ES-I3 (cell line): ENCODE measurements at regions not wholly inside any gene's neighbourhood (a gene's known extent, or its start where the extent isn't known, plus 50 kb on each side); places are given as distances from the start of the nearest gene placed in this dataset.
"Not testable (repeated sequence)": the region's sequence is repeated elsewhere in the genome, so short reads cannot be mapped to it uniquely, and the experiment has no call there.

Experiments
- H3K36me3 ChIP-seq: 2 replicates; pipeline ENCODE4 v1.6.1; 2013; ENCODE audit warnings: mild to moderate bottlenecking, low read length, control low read depth, moderate library complexity; ENCODE audit not compliant: insufficient read depth
- H3K4me1 ChIP-seq: 2 replicates; pipeline ENCODE4 v1.6.1; 2013; ENCODE audit warnings: mild to moderate bottlenecking, control low read depth, low read length; ENCODE audit not compliant: insufficient read depth
- H3K9ac ChIP-seq: 2 replicates; pipeline ENCODE4 v1.6.1; 2013; ENCODE audit warnings: low read depth, mild to moderate bottlenecking, low read length, moderate library complexity
- H3K9me3 ChIP-seq: 2 replicates; pipeline ENCODE4 v1.6.1; 2013; ENCODE audit warnings: mild to moderate bottlenecking, low read length, moderate library complexity; ENCODE audit not compliant: control insufficient read depth, insufficient read depth

GRCh38 chrX:4550018-4550417 is 836.6 kb upstream of the PRKX start:
- no peak overlapping the region for H3K9ac ChIP-seq
- no peaks in the 10 kb centered on the region for H3K36me3 ChIP-seq
- no peaks in the 10 kb centered on the region for H3K4me1 ChIP-seq
- no peaks in the 10 kb centered on the region for H3K9me3 ChIP-seq

GRCh38 chrX:4547213-4547836 is 833.9 kb upstream of the PRKX start:
- no peaks in the 10 kb centered on the region for H3K4me1 ChIP-seq
- no peaks in the 10 kb centered on the region for H3K9me3 ChIP-seq
- no peak overlapping the region for H3K9ac ChIP-seq
- H3K36me3 ChIP-seq, result no peaks in the 10 kb centered on the region

GRCh38 chrX:4546178-4546577 is 832.7 kb upstream of the PRKX start:
- H3K9me3 ChIP-seq, H3K36me3 ChIP-seq, H3K4me1 ChIP-seq, H3K9ac ChIP-seq: not testable (repeated sequence)

GRCh38 chrX:4528247-4528646 is 814.8 kb upstream of the PRKX start:
- Histone ChIP-seq H3K9ac (no peak overlapping the region), H3K36me3 (no peaks in the 10 kb centered on the region), H3K4me1 (no peaks in the 10 kb centered on the region), H3K9me3 (no peaks in the 10 kb centered on the region)

DNA sequence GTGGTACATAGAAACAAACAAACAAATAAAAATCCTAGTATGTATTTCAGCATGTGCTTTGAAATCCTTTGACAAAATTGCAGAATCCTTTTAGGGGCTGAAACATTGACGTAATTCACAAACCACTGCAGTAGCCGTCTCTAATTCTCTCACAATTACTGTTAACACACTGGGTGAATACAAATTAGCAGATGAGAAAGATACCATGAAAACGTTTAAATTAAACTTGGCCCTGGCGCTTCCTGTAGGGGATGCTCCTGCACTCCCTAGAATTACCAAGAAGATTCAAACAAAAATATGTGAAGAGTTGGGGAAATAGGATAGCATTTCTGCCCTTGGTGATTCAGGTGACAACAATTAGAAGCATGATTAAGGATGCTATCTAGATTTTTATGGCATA is 772.5 kb upstream of the PRKX start:
- Histone ChIP-seq H3K9ac (no peak overlapping the region), H3K4me1 (peaks cover 20% of the 10 kb centered on the region), H3K9me3 (peaks cover 13% of the 10 kb centered on the region), H3K36me3 (no peaks in the 10 kb centered on the region)

- Histone ChIP-seq H3K36me3 (no peaks in the 10 kb centered on the region), H3K9me3 (peaks cover 13% of the 10 kb centered on the region), H3K9ac (no peak overlapping the region), H3K4me1 (peaks cover 20% of the 10 kb centered on the region)
These were observed 770.8 kb upstream of the PRKX start for GRCh38 chrX:4484266-4484665.

GRCh38 chrX:4451591-4451990 is 738.1 kb upstream of the PRKX start:
- Histone ChIP-seq H3K4me1 (no peaks in the 10 kb centered on the region), H3K36me3 (no peaks in the 10 kb centered on the region), H3K9ac (no peak overlapping the region), H3K9me3 (peaks cover 6% of the 10 kb centered on the region; the same call in 1 of the 2 replicates)

DNA sequence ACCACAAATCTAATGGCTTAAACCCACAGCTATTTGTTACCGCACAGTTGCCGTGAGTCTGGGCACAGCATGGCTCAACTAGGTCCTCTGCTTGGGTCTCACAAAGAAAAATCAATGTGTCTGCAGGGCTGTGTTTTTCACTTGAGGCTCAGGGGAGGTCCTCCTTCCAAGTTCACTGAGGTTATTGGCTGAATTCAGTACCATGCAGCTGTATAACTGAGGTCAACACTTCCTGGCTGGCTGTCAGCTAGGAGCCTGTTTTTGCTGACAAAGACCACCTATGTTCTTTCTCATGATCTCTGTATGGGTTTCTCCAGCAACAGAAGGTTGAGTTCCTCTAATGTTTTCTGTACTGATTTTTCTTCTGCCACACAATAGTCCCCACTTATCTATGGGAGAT is 736.7 kb upstream of the PRKX start:
- Histone ChIP-seq H3K9ac (no peak overlapping the region), H3K9me3 (peaks cover 5% of the 10 kb centered on the region; the same call in 1 of the 2 replicates), H3K36me3 (no peaks in the 10 kb centered on the region), H3K4me1 (no peaks in the 10 kb centered on the region)

GRCh38 chrX:4435905-4436304 is 722.5 kb upstream of the PRKX start:
- H3K36me3 ChIP-seq, result no peaks in the 10 kb centered on the region
- no peaks in the 10 kb centered on the region; the same call in 1 of the 2 replicates for H3K9me3 ChIP-seq
- H3K4me1 ChIP-seq, result no peaks in the 10 kb centered on the region; the same call in 1 of the 2 replicates
- no peak overlapping the region for H3K9ac ChIP-seq

GRCh38 chrX:4397471-4397870 is 684.0 kb upstream of the PRKX start:
- H3K9me3 ChIP-seq, result no peaks in the 10 kb centered on the region; the same call in 1 of the 2 replicates

GRCh38 chrX:4382273-4382672 is 668.8 kb upstream of the PRKX start:
- Histone ChIP-seq H3K36me3 (peaks cover 4% of the 10 kb centered on the region; the same call in 1 of the 2 replicates), H3K9ac (peak overlapping the region; percentile 7; the same call in 1 of the 2 replicates), H3K9me3 (peaks cover 17% of the 10 kb centered on the region), H3K4me1 (peaks cover 17% of the 10 kb centered on the region)

More at GRCh38 chrX:4397471-4397870, 684.0 kb upstream of the PRKX start:
- H3K9ac ChIP-seq, result no peak overlapping the region
- no peaks in the 10 kb centered on the region for H3K4me1 ChIP-seq
- H3K36me3 ChIP-seq, result no peaks in the 10 kb centered on the region

- Histone ChIP-seq H3K9ac (no peak overlapping the region; the same call in 1 of the 2 replicates), H3K9me3 (peaks cover 15% of the 10 kb centered on the region), H3K4me1 (peaks cover 17% of the 10 kb centered on the region), H3K36me3 (peaks cover 4% of the 10 kb centered on the region; the same call in 1 of the 2 replicates)
These were observed 667.3 kb upstream of the PRKX start for GRCh38 chrX:4380710-4381109.

GRCh38 chrX:4379071-4379470 is 665.6 kb upstream of the PRKX start:
- Histone ChIP-seq H3K9me3 (peaks cover 15% of the 10 kb centered on the region), H3K9ac (no peak overlapping the region), H3K4me1 (peaks cover 17% of the 10 kb centered on the region), H3K36me3 (peaks cover 4% of the 10 kb centered on the region; the same call in 1 of the 2 replicates)

GRCh38 chrX:4373791-4374190 is 660.3 kb upstream of the PRKX start:
- no peak overlapping the region for H3K9ac ChIP-seq
- H3K36me3 ChIP-seq, result peaks cover 3% of the 10 kb centered on the region; the same call in 1 of the 2 replicates
- H3K4me1 ChIP-seq, result no peaks in the 10 kb centered on the region
- H3K9me3 ChIP-seq, result peaks cover 11% of the 10 kb centered on the region

DNA sequence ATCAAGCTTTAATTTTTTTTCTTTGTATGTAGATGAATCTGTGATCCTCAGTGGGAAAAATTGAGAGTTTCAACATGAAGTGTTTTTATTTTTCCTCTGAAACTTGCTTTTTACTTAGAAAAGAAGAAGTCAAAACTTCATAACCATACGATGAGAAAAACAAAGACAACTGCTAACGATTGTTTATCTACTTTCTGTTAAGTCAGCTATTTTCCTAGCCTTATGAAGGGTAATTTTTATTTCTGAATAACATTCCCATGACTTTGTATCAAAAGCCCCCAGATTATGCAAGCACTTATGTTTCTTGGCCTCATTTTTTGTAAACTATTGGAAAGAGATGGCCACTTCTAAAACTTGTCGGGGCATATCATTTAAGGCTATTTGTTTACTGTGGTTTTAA is 645.1 kb upstream of the PRKX start:
- Histone ChIP-seq H3K4me1 (no peaks in the 10 kb centered on the region), H3K36me3 (no peaks in the 10 kb centered on the region), H3K9me3 (no peaks in the 10 kb centered on the region), H3K9ac (no peak overlapping the region)
